GM18870 (cell line): ENCODE measurements at regions not wholly inside any gene's neighbourhood (a gene's known extent, or its start where the extent isn't known, plus 50 kb on each side); places are given as distances from the start of the nearest gene placed in this dataset.
"Not testable (repeated sequence)": the region's sequence is repeated elsewhere in the genome, so short reads cannot be mapped to it uniquely, and the experiment has no call there.

Experiments
- ATAC-seq: cut with Tn5 transposase; IDR thresholded peaks from one replicate; pipeline ENCODE4 v1.9.1; 2021; ENCODE audit warnings: moderate library complexity; ENCODE audit not compliant: unreplicated experiment

- no peak for ATAC-seq
Measured at GRCh38 chr2:171266102-171266501, 105.4 kb upstream of the TLK1 start.

- ATAC-seq, result not testable (repeated sequence)
Measured at GRCh38 chr2:171261529-171261928, 100.8 kb upstream of the TLK1 start.

- ATAC-seq, result no peak
Measured at GRCh38 chr2:171260471-171261424, 100.1 kb upstream of the TLK1 start.

DNA sequence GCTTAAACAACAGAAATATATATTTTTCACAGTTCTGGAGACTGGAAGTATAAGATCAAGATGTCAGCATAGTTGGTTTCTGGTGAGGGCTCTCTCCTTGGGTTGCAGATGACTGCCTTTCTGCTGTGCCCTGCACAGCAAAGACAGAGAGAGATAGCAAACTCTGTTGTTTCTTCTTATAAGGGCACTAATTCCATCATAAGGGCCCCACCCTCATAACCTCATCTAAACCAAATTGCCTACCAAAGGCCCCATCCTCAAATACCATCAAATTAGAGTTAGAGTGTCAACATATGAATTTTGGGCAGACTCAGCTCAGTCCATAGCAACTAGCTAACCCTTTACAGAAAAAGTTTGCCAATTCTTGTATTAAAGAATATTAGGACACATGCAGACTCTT, 94.0 kb upstream of the TLK1 start:
- no peak for ATAC-seq

DNA sequence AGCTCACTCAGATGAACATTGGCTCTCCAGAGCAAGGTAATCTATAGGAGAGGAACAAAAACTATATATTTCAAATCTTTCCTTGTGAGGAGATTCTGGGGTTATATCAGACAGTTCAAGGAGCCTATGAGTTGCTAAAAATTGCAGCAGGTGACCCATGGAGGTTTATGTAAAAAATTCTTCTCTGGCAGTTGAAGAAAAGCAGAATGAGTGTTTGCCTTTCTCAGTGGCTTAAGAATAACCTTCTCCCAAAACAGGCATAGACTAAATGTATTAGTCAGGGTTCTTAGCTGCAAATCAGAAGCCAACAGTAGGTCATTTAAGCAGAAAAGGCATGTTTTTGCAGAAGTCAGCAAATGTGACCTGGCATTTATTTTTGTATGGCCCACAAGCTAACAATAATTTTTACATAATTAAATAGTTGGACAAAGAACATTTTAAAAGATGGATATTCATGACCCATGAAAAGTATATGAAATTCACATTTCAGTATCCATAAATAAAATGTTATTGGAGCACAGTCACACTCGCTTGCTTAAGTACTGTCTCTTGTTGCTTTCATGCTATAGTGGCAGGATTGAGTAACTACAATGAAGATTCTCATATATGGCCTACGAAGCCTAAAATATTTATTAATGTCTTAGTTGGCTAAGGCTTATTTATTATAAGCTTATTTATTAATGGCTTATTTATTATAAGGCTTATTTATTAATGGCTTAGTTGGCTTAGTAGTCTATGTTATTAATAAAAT, 93.4 kb upstream of the TLK1 start:
- ATAC-seq, result no peak

DNA sequence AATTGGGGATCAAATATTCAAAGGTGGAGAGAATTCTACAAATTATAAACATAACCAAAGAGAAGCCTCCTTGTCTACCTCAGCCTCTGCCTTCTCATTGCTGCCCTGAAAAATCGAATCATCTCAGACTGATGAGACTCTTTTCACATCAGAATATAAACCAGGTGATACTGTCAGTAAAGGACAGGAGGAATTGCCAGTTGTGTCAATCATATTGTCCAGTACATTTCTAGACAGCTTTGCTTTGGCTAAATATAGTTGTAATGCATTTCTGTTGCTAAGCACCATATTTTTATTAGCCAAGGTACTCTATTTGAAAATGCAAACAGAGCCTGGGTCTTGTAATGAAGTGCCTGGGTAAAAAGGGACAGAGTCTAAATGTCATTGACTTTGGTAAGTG, 92.6 kb upstream of the TLK1 start:
- no peak for ATAC-seq

DNA sequence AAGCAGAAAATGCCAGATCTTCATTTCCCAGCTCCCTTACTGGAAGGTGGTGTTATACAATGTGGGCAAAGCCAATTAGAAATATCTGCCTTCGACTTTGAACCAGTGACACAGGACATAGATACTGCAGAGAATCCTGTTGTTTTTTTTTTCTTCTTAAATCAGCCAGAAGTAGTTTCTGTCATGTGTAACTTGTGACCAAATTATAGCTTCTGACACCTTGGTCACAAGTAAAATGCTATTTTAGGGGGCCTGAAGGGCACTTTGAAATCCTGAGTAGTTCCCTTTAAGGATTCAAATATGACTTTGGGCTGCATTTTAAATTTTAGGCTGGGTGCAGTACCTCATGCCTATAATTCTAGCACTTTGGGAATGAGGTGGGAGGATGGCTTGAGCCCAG, 89.0 kb upstream of the TLK1 start:
- ATAC-seq, result no peak

DNA sequence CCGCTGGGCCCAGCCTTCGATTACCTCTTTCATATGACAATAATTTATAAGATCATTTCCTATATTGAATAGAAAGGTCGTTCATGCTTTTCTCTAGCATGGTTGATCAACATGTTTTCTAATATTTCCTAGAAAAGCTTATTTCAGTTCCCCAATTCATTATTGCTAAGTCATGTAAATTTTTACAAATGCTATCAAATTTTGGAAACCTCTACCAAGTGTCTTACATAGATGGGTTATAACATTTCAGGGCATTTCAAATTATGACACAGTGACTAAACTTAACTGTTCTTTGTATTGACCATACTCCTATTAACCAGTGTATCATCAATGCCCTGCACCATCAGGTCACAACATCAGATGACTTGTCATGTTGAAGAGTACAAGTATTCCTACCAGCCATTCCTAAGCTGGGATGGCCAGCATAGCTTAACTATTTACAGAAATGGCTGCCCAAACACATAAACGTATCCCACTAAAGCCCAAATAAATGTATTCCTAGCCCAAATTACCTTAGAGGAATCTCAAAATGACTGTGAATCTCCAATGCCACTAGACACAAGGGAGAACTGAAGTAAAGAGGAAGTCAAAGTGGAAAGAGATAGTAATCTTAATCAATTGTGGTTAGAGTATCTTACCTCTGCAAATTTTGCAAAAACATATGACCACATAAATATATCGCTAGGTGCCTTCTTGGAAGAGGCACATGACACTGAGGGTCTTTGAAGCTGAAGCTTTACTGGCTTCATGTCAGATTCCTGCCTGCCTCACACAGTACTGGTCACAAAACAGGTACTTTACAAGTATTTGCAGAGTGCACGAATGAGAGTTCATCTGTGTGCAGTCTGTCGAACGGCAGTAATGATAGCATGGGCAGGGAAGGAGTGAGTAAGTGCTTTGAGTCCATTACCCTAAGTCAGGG, 87.3 kb upstream of the TLK1 start:
- ATAC-seq, result no peak

DNA sequence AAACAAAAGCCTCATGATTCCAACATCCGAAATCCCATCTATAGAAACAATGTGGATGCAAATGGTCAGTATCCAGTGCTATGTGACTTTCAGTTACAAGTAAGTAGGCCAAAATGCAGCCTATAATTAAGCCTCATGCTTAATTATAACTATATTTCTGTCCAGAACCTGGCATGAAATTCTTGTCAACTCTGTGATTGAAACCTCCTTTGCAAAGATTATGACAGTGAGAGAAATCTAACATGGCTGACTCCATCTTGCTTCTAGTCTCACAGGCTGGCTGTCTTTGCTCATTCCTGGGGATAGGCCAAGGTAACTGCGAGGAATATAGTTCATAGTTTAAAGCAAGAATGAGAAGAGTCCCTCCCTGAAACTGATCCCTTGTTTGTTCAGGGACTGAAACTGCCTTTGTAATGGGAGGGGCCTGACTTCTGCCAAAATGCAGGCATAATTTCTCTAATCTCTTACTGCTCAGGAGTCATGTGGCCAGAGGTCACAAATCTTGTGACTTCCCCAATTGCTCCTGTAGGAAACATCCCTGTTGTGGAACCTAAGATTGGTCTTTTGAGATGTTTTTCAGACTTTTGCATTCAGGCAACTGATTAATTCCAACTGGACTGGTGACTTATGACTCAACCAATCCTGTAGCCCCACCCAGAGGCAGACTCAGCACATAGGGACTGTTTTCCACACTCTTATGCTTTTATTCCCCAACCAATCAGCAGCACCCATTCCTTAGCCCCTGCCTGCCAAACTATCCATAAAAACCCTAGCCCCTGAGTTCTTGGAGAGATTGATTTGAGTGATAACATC, 84.5 kb upstream of the TLK1 start:
- ATAC-seq, result no peak

- no peak for ATAC-seq
Measured at GRCh38 chr2:171244466-171244969, 83.8 kb upstream of the TLK1 start.

- ATAC-seq, result no peak
Measured at GRCh38 chr2:171241771-171242170, 81.1 kb upstream of the TLK1 start.

GRCh38 chr2:171238946-171239345, 78.3 kb upstream of the TLK1 start:
- ATAC-seq, result no peak

DNA sequence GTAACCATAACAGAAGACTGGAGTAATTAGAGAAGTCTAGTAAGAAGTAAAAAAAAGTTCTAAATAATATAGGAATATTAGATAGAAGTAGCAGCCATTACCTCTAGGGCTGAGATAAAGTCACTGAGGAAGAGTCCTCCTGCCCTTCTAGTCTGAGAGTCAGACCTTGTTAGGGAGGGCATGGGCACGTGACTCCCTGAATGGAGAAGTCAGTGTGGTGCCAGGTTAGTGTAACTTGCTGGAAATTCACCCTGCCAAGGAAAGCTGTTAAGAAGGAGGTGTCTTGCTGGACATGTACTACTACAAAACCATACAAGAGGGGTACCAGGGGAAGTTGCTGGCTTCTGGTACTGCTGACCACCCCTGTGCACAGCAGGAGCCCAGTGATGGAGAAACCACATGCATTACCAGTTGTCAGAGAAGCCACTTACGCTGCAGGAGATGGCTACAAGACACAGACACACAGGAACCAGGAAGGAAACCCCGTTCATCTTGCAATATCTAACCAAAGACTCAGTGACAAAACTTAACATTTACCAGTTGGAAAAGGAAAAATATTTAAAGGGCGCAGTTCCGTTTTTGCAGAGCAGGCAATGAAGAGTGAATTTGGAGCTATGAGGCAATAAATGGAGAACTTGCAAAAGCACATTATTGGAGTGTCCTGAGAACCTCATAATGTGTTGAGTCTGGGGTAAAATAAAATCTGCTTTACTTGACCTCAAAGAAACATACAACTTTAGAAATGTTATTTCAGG, 77.2 kb upstream of the TLK1 start:
- no peak for ATAC-seq

GRCh38 chr2:171235262-171235881, 74.7 kb upstream of the TLK1 start:
- no peak for ATAC-seq

- ATAC-seq, result no peak
Measured at GRCh38 chr2:171230176-171230575, 69.5 kb upstream of the TLK1 start.

GRCh38 chr2:171228826-171229225, 68.1 kb upstream of the TLK1 start:
- ATAC-seq, result no peak

GRCh38 chr2:171227066-171227782, 66.5 kb upstream of the TLK1 start:
- ATAC-seq, result no peak

GRCh38 chr2:171226461-171226860, 65.8 kb upstream of the TLK1 start:
- no peak for ATAC-seq
